GM12878 (cell line): ENCODE measurements at regions not wholly inside any gene's neighbourhood (a gene's known extent, or its start where the extent isn't known, plus 50 kb on each side); places are given as distances from the start of the nearest gene placed in this dataset.

ENCODE experiments used
- BACH1 ChIP-seq: fragments of 450-650 bp; IDR thresholded peaks from 2 replicates; pipeline ENCODE4 v1.6.1; 2017; ENCODE audit warnings: mild to moderate bottlenecking, borderline replicate concordance
- ESRRA ChIP-seq: IDR thresholded peaks from 2 replicates; pipeline ENCODE4 v1.6.1; 2012; ENCODE audit warnings: mild to moderate bottlenecking, low read length, improper control_type of control experiment
- GATAD2B ChIP-seq: fragments of 450-650 bp; conservative IDR thresholded peaks from 2 replicates; pipeline ENCODE4 v1.6.1; 2017; ENCODE audit warnings: low read depth, mild to moderate bottlenecking, moderate library complexity
- KDM1A ChIP-seq: fragments of 200-600 bp; sonication (generic); IDR thresholded peaks from 2 replicates; pipeline ENCODE4 v1.6.1; 2016; ENCODE audit warnings: borderline replicate concordance
- MXI1 ChIP-seq: fragments of 150-350 bp; IDR thresholded peaks from 2 replicates; pipeline ENCODE4 v1.6.1; 2011; ENCODE audit warnings: low read depth, mild to moderate bottlenecking, inconsistent platforms, low read length, improper control_type of control experiment
- SUZ12 ChIP-seq: fragments of 200-600 bp; sonication (generic); IDR thresholded peaks from one replicate; pipeline ENCODE4 v1.6.1; 2018; ENCODE audit warnings: antibody characterized with exemption, mild to moderate bottlenecking; ENCODE audit not compliant: unreplicated experiment
- TBL1XR1 ChIP-seq: IDR thresholded peaks from 2 replicates; pipeline ENCODE4 v1.6.1; 2012; ENCODE audit warnings: low read depth, low read length, improper control_type of control experiment
- ZNF687 ChIP-seq: fragments of 450-650 bp; IDR thresholded peaks from 2 replicates; pipeline ENCODE4 v1.6.1; 2017; ENCODE audit warnings: mild to moderate bottlenecking, moderate library complexity
- TF ChIP-seq, protein P1 (sequence below): IDR thresholded peaks from 2 replicates; pipeline ENCODE4 v1.6.1; 2012; ENCODE audit warnings: mild to moderate bottlenecking, low read depth, low read length
- TF ChIP-seq, protein P2 (sequence below): fragments of 450-650 bp; IDR thresholded peaks from 2 replicates; pipeline ENCODE4 v1.6.1; 2016; ENCODE audit warnings: mild to moderate bottlenecking, moderate library complexity, borderline replicate concordance

DNA sequence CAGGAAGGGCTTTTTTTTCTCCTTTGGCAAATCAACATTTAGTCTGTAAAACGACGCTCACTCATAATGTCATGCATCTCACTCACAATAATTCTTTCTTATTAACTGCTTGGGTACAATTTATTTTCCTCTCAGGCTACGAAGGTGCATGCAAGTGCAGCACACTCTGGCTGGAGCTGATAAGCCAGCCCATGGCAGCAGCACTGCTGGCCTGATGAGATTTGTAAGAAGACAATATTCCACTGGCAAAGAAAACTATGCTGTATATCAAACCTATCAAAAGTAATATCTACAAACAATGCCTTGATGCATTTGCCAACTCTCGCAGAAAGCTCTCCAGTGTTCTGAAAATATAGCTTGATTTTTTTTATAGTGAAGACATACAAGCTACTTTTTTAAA is 170.0 kb upstream of the PHF14 start (continued):
- TF ChIP-seq ZNF687 (no peak), SUZ12 (no peak), KDM1A (no peak), BACH1 (no peak), GATAD2B (no peak), ESRRA (no peak), MXI1 (no peak), TBL1XR1 (no peak)
- TF ChIP-seq, protein P1, sequence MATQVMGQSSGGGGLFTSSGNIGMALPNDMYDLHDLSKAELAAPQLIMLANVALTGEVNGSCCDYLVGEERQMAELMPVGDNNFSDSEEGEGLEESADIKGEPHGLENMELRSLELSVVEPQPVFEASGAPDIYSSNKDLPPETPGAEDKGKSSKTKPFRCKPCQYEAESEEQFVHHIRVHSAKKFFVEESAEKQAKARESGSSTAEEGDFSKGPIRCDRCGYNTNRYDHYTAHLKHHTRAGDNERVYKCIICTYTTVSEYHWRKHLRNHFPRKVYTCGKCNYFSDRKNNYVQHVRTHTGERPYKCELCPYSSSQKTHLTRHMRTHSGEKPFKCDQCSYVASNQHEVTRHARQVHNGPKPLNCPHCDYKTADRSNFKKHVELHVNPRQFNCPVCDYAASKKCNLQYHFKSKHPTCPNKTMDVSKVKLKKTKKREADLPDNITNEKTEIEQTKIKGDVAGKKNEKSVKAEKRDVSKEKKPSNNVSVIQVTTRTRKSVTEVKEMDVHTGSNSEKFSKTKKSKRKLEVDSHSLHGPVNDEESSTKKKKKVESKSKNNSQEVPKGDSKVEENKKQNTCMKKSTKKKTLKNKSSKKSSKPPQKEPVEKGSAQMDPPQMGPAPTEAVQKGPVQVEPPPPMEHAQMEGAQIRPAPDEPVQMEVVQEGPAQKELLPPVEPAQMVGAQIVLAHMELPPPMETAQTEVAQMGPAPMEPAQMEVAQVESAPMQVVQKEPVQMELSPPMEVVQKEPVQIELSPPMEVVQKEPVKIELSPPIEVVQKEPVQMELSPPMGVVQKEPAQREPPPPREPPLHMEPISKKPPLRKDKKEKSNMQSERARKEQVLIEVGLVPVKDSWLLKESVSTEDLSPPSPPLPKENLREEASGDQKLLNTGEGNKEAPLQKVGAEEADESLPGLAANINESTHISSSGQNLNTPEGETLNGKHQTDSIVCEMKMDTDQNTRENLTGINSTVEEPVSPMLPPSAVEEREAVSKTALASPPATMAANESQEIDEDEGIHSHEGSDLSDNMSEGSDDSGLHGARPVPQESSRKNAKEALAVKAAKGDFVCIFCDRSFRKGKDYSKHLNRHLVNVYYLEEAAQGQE, result no peak
- TF ChIP-seq, protein P2, sequence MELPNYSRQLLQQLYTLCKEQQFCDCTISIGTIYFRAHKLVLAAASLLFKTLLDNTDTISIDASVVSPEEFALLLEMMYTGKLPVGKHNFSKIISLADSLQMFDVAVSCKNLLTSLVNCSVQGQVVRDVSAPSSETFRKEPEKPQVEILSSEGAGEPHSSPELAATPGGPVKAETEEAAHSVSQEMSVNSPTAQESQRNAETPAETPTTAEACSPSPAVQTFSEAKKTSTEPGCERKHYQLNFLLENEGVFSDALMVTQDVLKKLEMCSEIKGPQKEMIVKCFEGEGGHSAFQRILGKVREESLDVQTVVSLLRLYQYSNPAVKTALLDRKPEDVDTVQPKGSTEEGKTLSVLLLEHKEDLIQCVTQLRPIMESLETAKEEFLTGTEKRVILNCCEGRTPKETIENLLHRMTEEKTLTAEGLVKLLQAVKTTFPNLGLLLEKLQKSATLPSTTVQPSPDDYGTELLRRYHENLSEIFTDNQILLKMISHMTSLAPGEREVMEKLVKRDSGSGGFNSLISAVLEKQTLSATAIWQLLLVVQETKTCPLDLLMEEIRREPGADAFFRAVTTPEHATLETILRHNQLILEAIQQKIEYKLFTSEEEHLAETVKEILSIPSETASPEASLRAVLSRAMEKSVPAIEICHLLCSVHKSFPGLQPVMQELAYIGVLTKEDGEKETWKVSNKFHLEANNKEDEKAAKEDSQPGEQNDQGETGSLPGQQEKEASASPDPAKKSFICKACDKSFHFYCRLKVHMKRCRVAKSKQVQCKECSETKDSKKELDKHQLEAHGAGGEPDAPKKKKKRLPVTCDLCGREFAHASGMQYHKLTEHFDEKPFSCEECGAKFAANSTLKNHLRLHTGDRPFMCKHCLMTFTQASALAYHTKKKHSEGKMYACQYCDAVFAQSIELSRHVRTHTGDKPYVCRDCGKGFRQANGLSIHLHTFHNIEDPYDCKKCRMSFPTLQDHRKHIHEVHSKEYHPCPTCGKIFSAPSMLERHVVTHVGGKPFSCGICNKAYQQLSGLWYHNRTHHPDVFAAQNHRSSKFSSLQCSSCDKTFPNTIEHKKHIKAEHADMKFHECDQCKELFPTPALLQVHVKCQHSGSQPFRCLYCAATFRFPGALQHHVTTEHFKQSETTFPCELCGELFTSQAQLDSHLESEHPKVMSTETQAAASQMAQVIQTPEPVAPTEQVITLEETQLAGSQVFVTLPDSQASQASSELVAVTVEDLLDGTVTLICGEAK, result no peak
